Testis (tissue), 2 donors: ENCODE measurements at regions not wholly inside any gene's neighbourhood (a gene's known extent, or its start where the extent isn't known, plus 50 kb on each side); places are given as distances from the start of the nearest gene placed in this dataset.

Experiments
- CTCF ChIP-seq, 3 experiments: fragments of 450-650 bp in 2 of 3; fragments of 200-600 bp in 1 of 3; sonication (generic) in 1 of 3; IDR thresholded peaks; one replicate each; pipeline ENCODE4 v1.5.1; 2016 to 2019; ENCODE audit warnings: antibody characterized with exemption in 3 of 3, mild to moderate bottlenecking in 2 of 3, moderate library complexity in 1 of 3
- POLR2A ChIP-seq: fragments of 450-650 bp; IDR thresholded peaks from one replicate; pipeline ENCODE4 v1.6.1; 2017; ENCODE audit warnings: antibody characterized with exemption, mild to moderate bottlenecking, moderate library complexity

DNA sequence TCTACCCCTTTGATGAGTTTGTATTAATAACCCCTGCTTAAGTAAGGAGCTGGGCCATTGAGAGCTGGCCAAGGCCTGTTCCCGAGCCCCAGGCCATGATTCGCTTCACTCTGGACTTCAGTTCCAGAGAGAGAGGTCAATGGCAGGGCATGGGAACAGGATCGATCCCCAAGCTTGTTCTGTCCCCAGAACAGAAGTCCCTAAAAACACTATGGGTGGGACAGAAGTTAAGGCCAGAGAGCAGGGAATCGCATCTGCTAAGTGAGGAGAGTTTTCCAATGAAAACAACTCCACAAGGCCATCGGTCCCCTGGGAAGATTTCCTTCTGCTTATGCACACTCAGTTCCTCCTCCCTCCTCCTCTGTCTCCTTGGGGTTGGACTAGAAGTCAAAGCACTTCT, 159.6 kb downstream of the LSM5 start:
- TF ChIP-seq CTCF (IDR thresholded peaks at IDR 0.05): no peak
- no peak for TF ChIP-seq POLR2A
